ENCODE measurements at regions not wholly inside any gene's neighbourhood (a gene's known extent, or its start where the extent isn't known, plus 50 kb on each side); places are given as distances from the start of the nearest gene placed in this dataset.
"Not testable (repeated sequence)": the region's sequence is repeated elsewhere in the genome, so short reads cannot be mapped to it uniquely, and the experiment has no call there.

DNA sequence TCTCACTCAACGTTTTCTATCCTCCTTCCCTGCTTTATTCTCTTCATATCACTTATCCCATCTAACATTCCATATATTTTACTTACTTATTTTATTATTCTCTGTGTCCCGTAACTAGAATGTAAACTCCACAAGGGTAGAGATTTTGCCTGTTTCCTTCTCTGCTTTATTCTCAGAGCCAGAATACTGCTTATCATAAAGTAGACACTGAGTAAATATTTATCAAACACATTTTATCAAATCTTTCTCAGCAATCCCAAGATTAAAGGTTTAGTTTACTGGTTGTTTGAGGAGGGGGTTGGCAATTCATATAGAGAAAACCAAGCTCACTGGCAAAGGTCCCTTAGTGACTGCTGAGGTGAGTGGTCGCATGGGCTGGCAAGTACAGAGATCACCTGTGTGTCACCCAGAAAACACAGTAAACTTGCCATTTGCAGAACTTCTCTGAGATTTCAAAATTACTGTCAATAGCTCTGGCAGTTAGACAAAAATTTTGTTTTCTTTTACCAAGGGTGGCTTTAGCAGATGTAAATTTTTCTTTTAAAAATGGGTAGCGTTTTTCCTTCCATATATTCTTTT is 662.4 kb downstream of the UTRN start:
- DNase-seq: no peak

DNA sequence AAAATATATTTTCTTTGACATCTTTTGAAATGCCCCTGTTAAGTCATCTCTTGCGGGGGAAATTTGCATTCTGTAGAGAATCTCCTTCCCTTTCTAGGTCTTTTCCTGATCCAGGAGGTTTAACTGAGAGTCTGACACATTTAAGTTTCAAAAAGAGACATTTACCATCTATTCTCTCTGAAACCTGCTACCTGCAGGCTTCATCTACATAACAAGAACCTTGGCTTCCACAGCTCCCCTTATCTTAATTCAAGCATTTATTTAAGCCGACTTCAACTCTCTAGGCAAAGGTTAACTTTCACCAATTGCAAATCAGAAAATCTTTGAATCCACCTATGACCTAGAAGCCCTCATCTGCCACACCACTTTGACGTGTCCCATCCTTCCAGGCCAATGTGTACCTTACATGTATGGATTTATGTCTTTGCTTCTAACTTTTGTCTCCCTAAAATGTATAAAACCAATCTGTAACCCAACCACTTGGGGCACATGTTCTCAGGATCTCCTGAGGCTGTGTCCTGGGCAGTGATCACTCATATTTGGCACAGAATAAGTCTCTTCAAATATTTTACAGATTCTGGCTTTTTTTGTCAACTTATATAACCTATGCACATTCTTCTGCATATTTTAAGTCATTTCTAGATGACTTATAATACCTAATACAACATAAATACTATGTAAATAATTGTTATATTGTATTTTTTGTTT is 666.7 kb downstream of the UTRN start:
- no peak for DNase-seq

- no peak for DNase-seq
Measured at GRCh38 chr6:144952456-144953240, 667.5 kb downstream of the UTRN start.

DNA sequence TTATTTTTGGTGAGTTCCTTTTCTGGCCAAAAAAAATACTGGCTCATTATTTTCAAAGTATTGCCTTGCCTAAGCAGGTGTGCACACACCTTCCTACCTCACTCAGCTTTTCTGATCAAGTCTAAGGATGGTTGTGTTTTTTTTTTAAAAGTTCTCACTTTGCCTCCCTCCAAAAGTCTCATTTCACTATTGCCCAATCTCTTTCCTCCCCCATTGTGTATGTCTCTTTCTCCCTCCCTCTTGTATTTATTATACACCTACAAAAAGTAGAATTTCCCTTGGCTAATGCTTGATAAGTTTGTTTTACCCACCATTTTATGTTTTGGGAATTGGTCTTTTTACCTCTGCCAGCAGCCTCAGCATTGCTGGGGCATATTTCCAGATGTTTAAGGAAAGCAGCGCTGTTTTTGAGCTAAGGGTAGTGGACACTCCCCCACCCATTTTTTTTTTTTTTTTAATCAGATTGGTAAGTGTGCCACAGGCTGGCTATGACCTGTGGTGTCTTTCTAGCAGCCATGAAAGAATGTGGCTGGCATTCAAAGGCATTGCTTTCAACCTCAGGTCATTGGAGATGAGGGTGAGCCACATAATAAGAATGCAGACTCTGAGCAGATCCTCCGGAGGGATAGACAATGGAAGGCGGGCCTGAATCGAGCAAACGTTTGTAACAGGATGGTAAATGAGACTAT is 668.6 kb downstream of the UTRN start:
- DNase-seq: no peak

DNA sequence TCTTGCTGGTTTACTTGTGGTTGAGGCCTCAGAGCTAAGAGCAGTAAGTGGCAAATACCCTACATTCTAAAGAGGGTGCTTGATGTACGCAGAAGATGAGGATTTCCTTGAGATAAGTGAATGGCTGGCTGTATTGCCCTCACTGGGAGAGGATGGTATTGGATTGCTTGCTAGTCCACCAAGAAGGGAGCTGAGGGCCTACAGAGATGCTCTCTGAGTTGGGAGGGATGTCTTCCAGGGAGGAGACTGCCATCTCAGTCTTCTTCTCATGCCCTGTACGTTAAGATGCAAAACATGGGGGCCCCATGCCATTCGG is 669.1 kb downstream of the UTRN start:
- DNase-seq: no peak

DNA sequence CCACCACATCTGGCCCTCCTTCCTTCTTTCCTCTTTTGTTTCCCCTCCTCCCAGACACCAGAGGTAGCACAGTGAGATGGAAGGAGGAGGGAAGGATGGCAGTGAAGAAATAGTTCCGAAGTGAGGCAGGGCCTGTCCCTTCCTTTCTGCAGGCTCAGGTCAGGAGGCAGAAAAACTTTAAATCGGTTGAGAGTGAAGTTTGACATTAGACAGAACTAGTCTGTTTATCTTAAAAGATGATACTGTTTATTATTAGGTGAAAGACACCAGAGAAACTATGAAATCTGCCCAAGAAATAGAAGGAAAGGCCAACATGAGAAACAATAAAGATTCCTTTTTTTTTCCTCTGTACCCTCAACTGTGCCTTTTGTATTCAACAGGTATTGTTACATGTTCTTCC is 670.3 kb downstream of the UTRN start:
- DNase-seq: no peak

DNA sequence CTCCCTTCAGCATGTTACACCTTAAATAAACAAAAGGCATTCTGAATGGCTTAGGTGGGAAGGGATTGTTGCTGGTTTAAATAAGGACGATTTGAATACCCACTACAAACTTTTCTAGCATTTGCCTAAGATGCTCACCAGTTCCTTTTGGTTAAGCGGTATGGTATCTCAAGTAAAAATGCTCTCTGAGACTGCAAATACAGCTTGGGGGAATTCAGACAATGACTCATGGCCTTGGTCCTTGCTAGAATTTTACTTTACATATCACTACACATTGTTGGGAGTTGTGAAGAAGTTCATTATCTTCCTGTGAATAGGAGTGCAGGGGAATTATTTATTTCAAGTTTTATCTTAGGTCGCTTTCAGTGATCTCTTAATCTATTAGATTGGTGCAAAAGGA is 670.7 kb downstream of the UTRN start:
- DNase-seq: no peak

- DNase-seq: not testable (repeated sequence)
Measured at GRCh38 chr6:144956697-144957096, 671.6 kb downstream of the UTRN start.

DNA sequence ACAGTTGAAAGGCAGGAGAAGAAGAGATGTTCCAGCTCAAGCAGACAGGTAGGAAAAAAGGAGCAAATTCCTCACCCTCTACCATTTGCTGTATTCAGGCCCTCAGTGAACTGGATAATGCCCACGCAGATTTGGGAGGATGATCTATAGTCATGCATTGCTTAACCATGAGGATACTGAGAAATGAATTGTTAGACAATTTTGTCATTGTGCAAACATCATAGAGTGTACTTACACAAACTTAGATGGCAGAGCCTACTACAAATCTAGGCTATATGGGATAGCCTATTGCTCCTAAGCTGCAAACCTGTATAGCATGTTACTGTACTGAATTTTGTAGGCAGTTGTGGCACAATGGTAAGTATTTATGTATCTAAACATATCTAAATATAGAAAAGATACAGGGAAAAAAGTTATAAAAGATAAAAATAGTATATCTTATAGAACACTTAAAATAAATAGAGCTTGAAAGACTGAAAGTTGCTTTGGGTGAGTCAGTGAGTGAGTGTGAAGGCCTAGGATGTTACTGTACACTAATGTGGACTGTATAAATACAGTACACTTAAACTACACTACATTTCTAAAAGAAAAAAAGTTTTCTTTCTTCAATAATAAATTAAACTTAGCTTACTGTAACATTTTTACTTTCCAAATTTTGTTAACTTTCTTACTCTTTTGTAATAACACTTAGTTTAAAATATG is 672.3 kb downstream of the UTRN start:
- DNase-seq: no peak

GRCh38 chr6:144969154-144969553 is 684.0 kb downstream of the UTRN start:
- no peak for DNase-seq

GRCh38 chr6:144969602-144970272 is 684.6 kb downstream of the UTRN start:
- no peak for DNase-seq

GRCh38 chr6:144977250-144977864 is 692.2 kb downstream of the UTRN start:
- not testable (repeated sequence) for DNase-seq

DNA sequence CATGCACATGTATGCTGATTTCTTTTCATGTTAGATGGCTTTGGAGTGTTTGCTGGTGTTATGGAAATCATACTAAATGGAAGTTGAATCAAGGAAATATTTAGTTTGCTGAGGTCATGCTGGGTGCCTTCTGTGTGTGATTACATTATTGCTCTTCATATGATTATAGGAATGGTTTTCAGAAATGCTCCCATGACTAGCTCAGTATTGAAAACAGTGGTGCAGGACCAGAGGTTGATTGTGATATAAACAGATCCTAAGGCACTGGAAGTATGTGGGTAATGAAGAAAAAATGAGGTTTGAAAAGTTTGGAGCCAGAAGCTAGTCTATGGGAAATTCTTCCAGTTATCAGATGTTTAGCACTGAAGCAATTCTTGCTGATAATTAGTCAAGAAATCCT is 693.1 kb downstream of the UTRN start:
- no peak for DNase-seq

- no peak for DNase-seq
Measured at GRCh38 chr6:144986271-144986670, 701.1 kb downstream of the UTRN start.

- DNase-seq: no peak
Measured at GRCh38 chr6:144989319-144990107, 704.4 kb downstream of the UTRN start.

- no peak for DNase-seq
Measured at GRCh38 chr6:144990784-144991183, 705.6 kb downstream of the UTRN start.

DNA sequence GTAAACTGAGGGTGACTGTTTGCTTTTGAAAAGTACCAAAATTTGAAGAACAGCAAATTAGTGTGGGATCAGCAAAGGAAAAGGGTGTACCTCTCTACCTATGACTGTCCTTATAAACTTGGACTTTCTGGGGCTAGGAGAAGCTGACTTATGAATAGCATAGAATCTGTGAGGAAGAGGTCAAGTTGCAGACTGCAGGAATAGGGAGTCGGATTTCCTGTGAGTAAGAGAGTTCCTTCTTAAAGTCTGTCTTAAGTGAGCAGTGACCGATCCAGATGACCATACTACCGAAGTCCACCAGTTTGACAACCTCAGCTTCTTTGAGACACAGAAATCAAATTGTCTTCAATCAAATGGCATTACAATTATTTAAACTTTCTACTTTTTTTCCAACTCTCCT is 708.7 kb downstream of the UTRN start:
- DNase-seq: no peak

- no peak for DNase-seq
Measured at GRCh38 chr6:144997996-144998395, 712.9 kb downstream of the UTRN start.

GRCh38 chr6:144999127-144999526 is 714.0 kb downstream of the UTRN start:
- no peak for DNase-seq

DNA sequence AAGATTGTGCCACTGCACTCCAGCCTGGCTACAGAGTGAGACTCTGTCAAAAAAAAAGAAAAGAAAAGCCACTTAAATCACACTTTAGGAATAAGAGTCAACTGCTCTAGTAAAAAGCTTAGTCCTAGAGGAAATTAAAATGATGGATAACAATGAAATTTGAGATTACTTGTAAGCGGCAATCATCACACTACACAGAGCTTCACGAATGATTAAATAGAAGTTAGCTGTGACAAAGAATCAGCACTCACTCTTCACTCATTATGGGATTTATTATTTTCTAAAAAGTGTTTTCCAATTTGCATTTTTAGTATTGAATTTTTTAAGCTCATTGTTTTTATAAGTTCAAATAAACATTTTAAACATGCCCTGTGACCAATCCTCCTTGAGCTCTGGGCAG is 718.0 kb downstream of the UTRN start:
- DNase-seq: no peak

- DNase-seq: no peak
Measured at GRCh38 chr6:145006914-145007313, 721.8 kb downstream of the UTRN start.

Measured in activated CD4-positive, alpha-beta T cell treated with anti-CD3 and anti-CD28 coated beads, Interleukin-2, amount 50 U/mL, for 1 hour (primary cell).